B cell (primary cell): ENCODE measurements at regions not wholly inside any gene's neighbourhood (a gene's known extent, or its start where the extent isn't known, plus 50 kb on each side); places are given as distances from the start of the nearest gene placed in this dataset.

Experiments
- EZH2 ChIP-seq: IDR thresholded peaks from 2 replicates; pipeline ENCODE4 v1.6.1; 2012; ENCODE audit warnings: borderline replicate concordance, low read depth, mild to moderate bottlenecking, moderate library complexity, low read length; ENCODE audit not compliant: insufficient read depth, poor library complexity, severe bottlenecking
- TF ChIP-seq, protein P1 (sequence below): fragments of 200-600 bp; IDR thresholded peaks from one replicate; pipeline ENCODE4 v1.8.0; 2022; ENCODE audit warnings: antibody characterized with exemption, mild to moderate bottlenecking

DNA sequence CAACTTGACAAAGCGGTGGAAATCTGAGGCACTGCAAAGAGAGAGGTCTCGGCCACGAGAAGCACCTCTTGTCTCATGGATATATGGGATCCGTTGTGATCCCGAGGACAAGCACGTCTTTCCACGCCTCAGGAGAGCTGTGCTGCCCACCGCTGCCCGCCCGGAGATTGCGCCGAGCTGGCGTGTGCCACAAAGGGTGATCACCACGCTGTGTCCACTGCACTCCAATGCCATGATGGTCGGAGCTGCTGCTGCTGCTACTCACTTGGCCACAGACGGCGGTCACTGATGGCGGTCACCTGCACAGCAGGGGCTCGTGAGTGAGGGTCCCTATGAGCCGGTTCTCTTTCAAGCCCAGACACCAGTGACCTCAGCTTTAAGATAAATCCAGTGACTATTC lies 51.1 kb downstream of the SHANK2 start:
- no peak for TF ChIP-seq EZH2
- TF ChIP-seq, protein P1, sequence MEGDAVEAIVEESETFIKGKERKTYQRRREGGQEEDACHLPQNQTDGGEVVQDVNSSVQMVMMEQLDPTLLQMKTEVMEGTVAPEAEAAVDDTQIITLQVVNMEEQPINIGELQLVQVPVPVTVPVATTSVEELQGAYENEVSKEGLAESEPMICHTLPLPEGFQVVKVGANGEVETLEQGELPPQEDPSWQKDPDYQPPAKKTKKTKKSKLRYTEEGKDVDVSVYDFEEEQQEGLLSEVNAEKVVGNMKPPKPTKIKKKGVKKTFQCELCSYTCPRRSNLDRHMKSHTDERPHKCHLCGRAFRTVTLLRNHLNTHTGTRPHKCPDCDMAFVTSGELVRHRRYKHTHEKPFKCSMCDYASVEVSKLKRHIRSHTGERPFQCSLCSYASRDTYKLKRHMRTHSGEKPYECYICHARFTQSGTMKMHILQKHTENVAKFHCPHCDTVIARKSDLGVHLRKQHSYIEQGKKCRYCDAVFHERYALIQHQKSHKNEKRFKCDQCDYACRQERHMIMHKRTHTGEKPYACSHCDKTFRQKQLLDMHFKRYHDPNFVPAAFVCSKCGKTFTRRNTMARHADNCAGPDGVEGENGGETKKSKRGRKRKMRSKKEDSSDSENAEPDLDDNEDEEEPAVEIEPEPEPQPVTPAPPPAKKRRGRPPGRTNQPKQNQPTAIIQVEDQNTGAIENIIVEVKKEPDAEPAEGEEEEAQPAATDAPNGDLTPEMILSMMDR = no peak
